ENCODE measurements at regions not wholly inside any gene's neighbourhood (a gene's known extent, or its start where the extent isn't known, plus 50 kb on each side); places are given as distances from the start of the nearest gene placed in this dataset.

DNA sequence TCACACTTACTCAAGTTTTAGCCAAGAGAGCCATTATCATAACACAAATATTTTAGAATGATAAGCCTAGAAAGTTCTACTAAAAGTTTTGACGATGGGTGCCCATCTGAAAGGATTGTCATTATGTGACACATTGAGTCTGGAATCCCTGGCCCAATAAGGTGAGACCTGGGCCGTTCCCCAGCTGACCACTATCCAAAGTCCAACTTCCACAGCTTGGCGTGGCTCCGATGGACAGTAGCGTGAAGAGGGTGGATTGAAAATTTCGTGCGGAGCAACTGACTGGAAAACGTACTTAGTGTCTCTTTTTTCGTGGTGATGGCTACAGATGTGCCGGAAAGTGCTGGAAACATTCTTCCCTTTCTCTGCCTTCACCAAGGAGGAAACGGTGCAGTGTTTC, 439.0 kb upstream of the ZMIZ1 start:
- H3K4me3 ChIP-seq = no peak overlapping the region
- TF ChIP-seq CTCF (IDR thresholded peaks at IDR 0.05) = no peak
- ATAC-seq = no peak
- no peak for DNase-seq
- no peaks in the 10 kb centered on the region for H3K27me3 ChIP-seq
- H3K27ac ChIP-seq = peak overlapping the region in 1 of 10 donors; percentile 75
- H3K9me3 ChIP-seq = no peaks in the 10 kb centered on the region
- intact Hi-C loops (cut with DNase I) = no loop called here
- no peaks in the 10 kb centered on the region for H3K36me3 ChIP-seq
- H3K4me1 ChIP-seq = peaks cover 0 to 26% (median 5%) of the 10 kb centered on the region in 9 donors
- 81 to 83% methylated on average over 11 of the region's 11 CpGs for WGBS, 2 donors

DNA sequence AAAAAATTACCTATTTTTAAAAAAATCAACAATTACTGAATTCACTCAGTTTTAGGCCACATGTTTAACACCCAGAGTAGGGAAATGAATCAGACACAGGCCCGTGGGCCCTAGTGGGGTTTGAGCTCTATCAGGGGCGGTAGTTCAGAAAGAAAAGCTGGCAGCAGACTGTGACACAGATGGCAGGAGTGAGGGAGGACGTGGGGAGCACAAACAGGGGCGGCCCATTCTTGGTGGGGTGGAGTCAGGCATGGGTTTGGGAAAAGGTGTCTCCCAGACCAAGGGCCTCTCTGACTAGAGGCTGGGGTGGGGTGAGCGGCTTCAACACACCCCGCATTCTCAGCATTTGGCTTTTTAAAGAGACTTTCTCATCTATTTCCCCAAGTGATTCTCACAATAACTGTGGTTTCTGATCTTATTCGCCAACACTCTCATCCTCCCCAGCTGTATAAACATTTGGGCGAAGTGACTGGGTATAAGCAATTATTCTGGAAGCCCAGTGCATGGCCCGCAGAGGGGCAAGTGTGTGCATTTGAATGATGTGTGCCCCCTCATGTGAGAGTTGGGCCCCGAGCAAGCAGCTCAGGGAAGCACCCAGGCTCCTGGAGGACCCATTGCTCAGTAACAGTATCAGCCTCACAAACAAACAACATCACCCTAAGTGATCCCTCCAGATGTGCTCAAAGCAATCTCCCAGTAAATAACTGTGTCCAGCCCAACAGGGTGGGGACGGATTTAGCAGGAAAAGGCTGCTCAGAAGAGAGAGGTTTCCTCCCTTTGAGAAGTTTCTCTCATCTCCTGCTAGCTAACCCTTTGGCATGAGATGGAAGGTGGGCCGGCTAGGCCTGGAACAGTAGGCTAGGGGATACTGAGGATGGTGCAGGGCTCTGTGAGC, 437.6 kb upstream of the ZMIZ1 start:
- ATAC-seq = peak; percentile 47 to 82 (median 74)
- peak in 1 of 2 donors; percentile 36 for DNase-seq
- TF ChIP-seq CTCF (IDR thresholded peaks at IDR 0.05) = no peak
- intact Hi-C loops (cut with DNase I) = no loop called here
- WGBS, 2 donors = 70 to 80% methylated on average over 12 of the region's 12 CpGs
- H3K27ac ChIP-seq = peak overlapping the region in 9 of 10 donors; percentile 39 to 75 (median 55)
- H3K4me1 ChIP-seq = peaks cover 0 to 32% (median 5%) of the 10 kb centered on the region in 9 donors
- H3K9me3 ChIP-seq = no peaks in the 10 kb centered on the region
- H3K4me3 ChIP-seq = no peak overlapping the region
- no peaks in the 10 kb centered on the region for H3K36me3 ChIP-seq
- H3K27me3 ChIP-seq = no peaks in the 10 kb centered on the region

GRCh38 chr10:78634389-78634815, 434.4 kb upstream of the ZMIZ1 start:
- 64 to 81% methylated on average over 2 of the region's 2 CpGs for WGBS, 2 donors
- H3K36me3 ChIP-seq = no peaks in the 10 kb centered on the region
- DNase-seq = no peak
- TF ChIP-seq CTCF (IDR thresholded peaks at IDR 0.05) = no peak
- no peaks in the 10 kb centered on the region for H3K27me3 ChIP-seq
- intact Hi-C loops (cut with DNase I) = no loop called here
- ATAC-seq = peak in 3 of 8 donors; percentile 13 to 63 (median 53)
- no peaks in the 10 kb centered on the region for H3K9me3 ChIP-seq
- H3K4me3 ChIP-seq = no peak overlapping the region
- peaks cover 0 to 32% (median 5%) of the 10 kb centered on the region in 9 donors for H3K4me1 ChIP-seq
- H3K27ac ChIP-seq = peak overlapping the region in 1 of 10 donors; percentile 68

GRCh38 chr10:78634835-78635234, 433.9 kb upstream of the ZMIZ1 start:
- ATAC-seq = peak in 3 of 8 donors; percentile 13 to 35 (median 18)
- WGBS, 2 donors = 30% methylated on average over 2 of the region's 2 CpGs
- Histone ChIP-seq H3K4me1 (peaks cover 0 to 32% (median 5%) of the 10 kb centered on the region in 9 donors), H3K27ac (peak overlapping the region in 1 of 10 donors; percentile 68), H3K4me3 (no peak overlapping the region), H3K36me3 (no peaks in the 10 kb centered on the region), H3K9me3 (no peaks in the 10 kb centered on the region), H3K27me3 (no peaks in the 10 kb centered on the region)
- no peak for DNase-seq
- TF ChIP-seq CTCF (IDR thresholded peaks at IDR 0.05) = no peak
- intact Hi-C loops (cut with DNase I) = no loop called here
